Adrenal gland (tissue), 9 donors: ENCODE measurements at regions not wholly inside any gene's neighbourhood (a gene's known extent, or its start where the extent isn't known, plus 50 kb on each side); places are given as distances from the start of the nearest gene placed in this dataset.

Experiments
- DNase-seq, 7 donors: peaks; one replicate each; pipeline ENCODE4 v3.0.0-alpha.2; 2019 to 2020
- H3K27ac ChIP-seq, 5 donors: fragments of 200-600 bp; sonication (generic) in 4 of 5; 1 replicate in 3 of 5; 2 replicates in 2 of 5; pipeline versions ENCODE4 v1.5.1 to v1.8.0; 2016 to 2020; ENCODE audit warnings: mild to moderate bottlenecking in 1 of 5
- H3K27me3 ChIP-seq: fragments of 200-600 bp; 2 replicates; pipeline ENCODE4 v1.8.0; 2021
- H3K36me3 ChIP-seq, 2 donors: fragments of 200-600 bp; replicated peaks in 1 of 2; 1 replicate in 1 of 2; 2 replicates in 1 of 2; pipeline versions ENCODE4 v1.5.1 to v1.8.0; 2018 to 2022
- H3K4me1 ChIP-seq, 2 donors: fragments of 200-600 bp; replicated peaks in 1 of 2; 1 replicate in 1 of 2; 2 replicates in 1 of 2; pipeline versions ENCODE4 v1.5.1 to v1.8.0; 2018 to 2021
- H3K4me3 ChIP-seq, 4 donors: fragments of 200-600 bp; sonication (generic) in 3 of 4; one replicate each; pipeline ENCODE4 v1.5.1; 2016 to 2018
- H3K9me3 ChIP-seq, 3 donors: fragments of 200-600 bp; sonication (generic) in 1 of 3; replicated peaks in 1 of 3; 1 replicate in 2 of 3; 2 replicates in 1 of 3; pipeline versions ENCODE4 v1.5.1 to v1.8.0; 2016 to 2021
- CTCF ChIP-seq, 6 experiments: fragments of 450-650 bp in 4 of 6; fragments of 200-600 bp in 2 of 6; sonication (generic) in 1 of 6; IDR thresholded peaks; 1 replicate in 5 of 6; 2 replicates in 1 of 6; pipeline versions ENCODE4 v1.5.1 to v1.8.0; 2016 to 2021; ENCODE audit warnings: antibody characterized with exemption in 6 of 6, mild to moderate bottlenecking in 2 of 6, moderate library complexity in 1 of 6
- POLR2A ChIP-seq, 2 donors: fragments of 450-650 bp; IDR thresholded peaks; one replicate each; pipeline ENCODE4 v1.6.1; 2017; ENCODE audit warnings: antibody characterized with exemption in 2 of 2, mild to moderate bottlenecking in 2 of 2, moderate library complexity in 1 of 2
- WGBS, 4 donors: extraction: QIAGEN DNeasy Blood & Tissue Kit in 2 of 4; methylation state at CpG; one replicate each; pipeline versions ENCODE4 v1.1.5 to v1.1.7; 2013 to 2017; 5-methylcytosine and 5-hydroxymethylcytosine counted together
- intact Hi-C, 2 donors: fragments of 100-400 bp; cut with DNase I; formaldehyde crosslinking; loops; one replicate each; pipeline versions ENCODE4 v1.14.1 to v1.15.0; 2022 to 2023
- donor health status: healthy with polysubstance abuse.
- donor health status: Bipolar disorder and iron deficiency.
- donor health status: DM: yes; HTN: yes; CAD: no.
- donor health status: DM: no; HTN: no; CAD: no.
- donor health status: DM: no; HTN: no; CAD: no.

GRCh38 chr18:41540237-41540871 is 414.7 kb upstream of the PIK3C3 start:
- no peaks in the 10 kb centered on the region for H3K27me3 ChIP-seq
- no peak for DNase-seq
- intact Hi-C loops = no loop called here
- H3K9me3 ChIP-seq = no peaks in the 10 kb centered on the region
- 63 to 72% (median 67%) methylated on average over 3 of the region's 3 CpGs for WGBS, 4 donors
- H3K27ac ChIP-seq = no peak overlapping the region
- no peak for TF ChIP-seq POLR2A (IDR thresholded peaks at IDR 0.05)
- H3K4me1 ChIP-seq = no peaks in the 10 kb centered on the region
- no peaks in the 10 kb centered on the region for H3K36me3 ChIP-seq
- no peak overlapping the region for H3K4me3 ChIP-seq

- no peaks in the 10 kb centered on the region for H3K9me3 ChIP-seq
- no peak overlapping the region for H3K27ac ChIP-seq
- no peak overlapping the region for H3K4me3 ChIP-seq
- H3K4me1 ChIP-seq = no peaks in the 10 kb centered on the region
- WGBS, 4 donors = 84 to 86% (median 85%) methylated on average over 2 of the region's 2 CpGs
- H3K27me3 ChIP-seq = no peaks in the 10 kb centered on the region
- H3K36me3 ChIP-seq = no peaks in the 10 kb centered on the region
- DNase-seq = no peak
- intact Hi-C loops = no loop called here
- TF ChIP-seq CTCF (IDR thresholded peaks at IDR 0.05) = no peak
- no peak for TF ChIP-seq POLR2A (IDR thresholded peaks at IDR 0.05)
Measured at GRCh38 chr18:41538751-41539150, 416.3 kb upstream of the PIK3C3 start.

- intact Hi-C loops = no loop called here
- Histone ChIP-seq H3K9me3 (no peaks in the 10 kb centered on the region), H3K4me1 (no peaks in the 10 kb centered on the region), H3K27ac (no peak overlapping the region), H3K27me3 (no peaks in the 10 kb centered on the region), H3K4me3 (no peak overlapping the region), H3K36me3 (no peaks in the 10 kb centered on the region)
- WGBS, 4 donors = 56 to 62% (median 57%) methylated on average over 3 of the region's 3 CpGs
- no peak for DNase-seq
- no peak for TF ChIP-seq CTCF (IDR thresholded peaks at IDR 0.05)
- no peak for TF ChIP-seq POLR2A (IDR thresholded peaks at IDR 0.05)
Measured at GRCh38 chr18:41537666-41538065, 417.4 kb upstream of the PIK3C3 start.

GRCh38 chr18:41532344-41533086 is 422.5 kb upstream of the PIK3C3 start:
- Histone ChIP-seq H3K27me3 (no peaks in the 10 kb centered on the region), H3K4me1 (no peaks in the 10 kb centered on the region), H3K27ac (no peak overlapping the region), H3K36me3 (no peaks in the 10 kb centered on the region), H3K4me3 (no peak overlapping the region), H3K9me3 (no peaks in the 10 kb centered on the region)
- no peak for DNase-seq
- intact Hi-C loops = no loop called here
- WGBS, 4 donors = 52 to 58% (median 55%) methylated on average over 6 of the region's 6 CpGs
- TF ChIP-seq POLR2A (IDR thresholded peaks at IDR 0.05) (no peak), CTCF (IDR thresholded peaks at IDR 0.05) (no peak)

- 88 to 93% (median 91%) methylated on average over 1 of the region's 1 CpG for WGBS, 4 donors
- no peak for DNase-seq
- Histone ChIP-seq H3K36me3 (no peaks in the 10 kb centered on the region), H3K4me1 (no peaks in the 10 kb centered on the region), H3K4me3 (no peak overlapping the region), H3K27ac (no peak overlapping the region), H3K27me3 (no peaks in the 10 kb centered on the region), H3K9me3 (no peaks in the 10 kb centered on the region)
- intact Hi-C loops = no loop called here
- TF ChIP-seq POLR2A (IDR thresholded peaks at IDR 0.05) (no peak), CTCF (IDR thresholded peaks at IDR 0.05) (no peak)
Measured at GRCh38 chr18:41530970-41531369, 424.1 kb upstream of the PIK3C3 start.
